ENCODE measurements at regions not wholly inside any gene's neighbourhood (a gene's known extent, or its start where the extent isn't known, plus 50 kb on each side); places are given as distances from the start of the nearest gene placed in this dataset.
A peak's percentile ranks its signal among the peaks of the same experiment; 100 is the strongest.

DNA sequence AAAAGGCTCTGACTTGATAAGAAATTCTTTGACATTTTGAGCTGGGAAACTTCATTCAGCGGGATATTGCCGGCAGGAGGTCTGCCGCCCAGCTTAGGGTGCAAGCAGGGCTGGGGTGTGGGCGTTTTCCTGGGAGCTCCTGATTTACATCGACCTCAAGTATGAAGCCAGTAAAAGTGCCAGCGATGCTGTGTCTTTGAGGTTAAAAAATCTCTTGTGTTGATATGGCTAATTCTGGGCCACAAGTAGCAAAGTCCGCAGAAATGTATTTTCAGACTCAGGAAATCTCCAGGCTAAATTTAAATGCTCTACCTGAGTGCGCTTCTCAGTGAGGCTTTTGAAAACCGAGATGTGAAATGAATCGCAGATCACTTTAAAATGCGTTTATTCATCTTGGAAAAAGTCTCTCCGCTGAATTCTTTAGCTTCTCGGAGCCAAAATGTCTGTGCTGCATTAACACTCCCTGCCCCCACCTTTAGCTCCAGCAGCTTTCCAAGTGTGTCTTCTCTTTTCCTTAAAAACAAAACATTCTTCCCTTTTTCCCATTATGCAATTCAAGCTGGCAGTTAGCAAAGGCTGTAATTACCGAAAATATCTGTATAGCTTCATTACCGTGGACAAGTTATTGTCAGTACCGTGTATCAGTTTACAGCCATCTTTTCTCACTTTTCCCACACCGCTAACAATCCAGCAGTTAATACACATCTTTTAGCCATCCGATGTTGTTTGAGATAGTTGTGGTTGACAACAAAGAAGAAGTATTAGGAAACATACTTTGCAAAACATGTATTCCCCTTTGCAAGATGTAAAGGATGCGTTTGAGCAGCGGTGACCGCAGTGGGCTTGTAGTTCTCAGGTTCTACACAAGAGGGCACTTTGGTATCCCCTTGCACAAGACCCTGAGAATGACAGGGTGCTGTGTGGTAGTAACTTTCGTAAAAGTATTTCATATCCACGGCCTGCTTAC lies 136.0 kb upstream of the STX18 start:
- no peak for TF ChIP-seq EZH2phosphoT487 (IDR thresholded peaks at IDR 0.05; ENCODE audit: borderline replicate concordance, low read length)
- TF ChIP-seq, protein P1, sequence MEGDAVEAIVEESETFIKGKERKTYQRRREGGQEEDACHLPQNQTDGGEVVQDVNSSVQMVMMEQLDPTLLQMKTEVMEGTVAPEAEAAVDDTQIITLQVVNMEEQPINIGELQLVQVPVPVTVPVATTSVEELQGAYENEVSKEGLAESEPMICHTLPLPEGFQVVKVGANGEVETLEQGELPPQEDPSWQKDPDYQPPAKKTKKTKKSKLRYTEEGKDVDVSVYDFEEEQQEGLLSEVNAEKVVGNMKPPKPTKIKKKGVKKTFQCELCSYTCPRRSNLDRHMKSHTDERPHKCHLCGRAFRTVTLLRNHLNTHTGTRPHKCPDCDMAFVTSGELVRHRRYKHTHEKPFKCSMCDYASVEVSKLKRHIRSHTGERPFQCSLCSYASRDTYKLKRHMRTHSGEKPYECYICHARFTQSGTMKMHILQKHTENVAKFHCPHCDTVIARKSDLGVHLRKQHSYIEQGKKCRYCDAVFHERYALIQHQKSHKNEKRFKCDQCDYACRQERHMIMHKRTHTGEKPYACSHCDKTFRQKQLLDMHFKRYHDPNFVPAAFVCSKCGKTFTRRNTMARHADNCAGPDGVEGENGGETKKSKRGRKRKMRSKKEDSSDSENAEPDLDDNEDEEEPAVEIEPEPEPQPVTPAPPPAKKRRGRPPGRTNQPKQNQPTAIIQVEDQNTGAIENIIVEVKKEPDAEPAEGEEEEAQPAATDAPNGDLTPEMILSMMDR (IDR thresholded peaks at IDR 0.05; ENCODE audit: low read depth, low read length, poor library complexity, severe bottlenecking): peak; percentile 43
